CD4-positive, alpha-beta T cell treated with Interleukin-4 for 4 hours (primary cell): ENCODE measurements at regions not wholly inside any gene's neighbourhood (a gene's known extent, or its start where the extent isn't known, plus 50 kb on each side); places are given as distances from the start of the nearest gene placed in this dataset.

Source experiments
- DNase-seq: peaks from one replicate; pipeline ENCODE4 v3.0.0-alpha.2; 2020

- DNase-seq, result no peak
Observed at GRCh38 chr15:58273104-58273503, 134.9 kb downstream of the AQP9 start.

GRCh38 chr15:58274885-58275284 lies 136.7 kb downstream of the AQP9 start:
- no peak for DNase-seq

GRCh38 chr15:58275785-58276184 lies 137.6 kb downstream of the AQP9 start:
- DNase-seq, result no peak

GRCh38 chr15:58276924-58277323 lies 138.7 kb downstream of the AQP9 start:
- no peak for DNase-seq

GRCh38 chr15:58277333-58277732 lies 139.2 kb downstream of the AQP9 start:
- DNase-seq, result no peak

GRCh38 chr15:58279106-58279505 lies 140.9 kb downstream of the AQP9 start:
- DNase-seq, result no peak

GRCh38 chr15:58279654-58280053 lies 141.5 kb downstream of the AQP9 start:
- DNase-seq, result no peak

GRCh38 chr15:58282060-58282708 lies 144.0 kb downstream of the AQP9 start:
- no peak for DNase-seq

GRCh38 chr15:58283302-58283701 lies 145.1 kb downstream of the AQP9 start:
- no peak for DNase-seq

GRCh38 chr15:58284293-58284692 lies 146.1 kb downstream of the AQP9 start:
- DNase-seq, result no peak

GRCh38 chr15:58285212-58285920 lies 146.4 kb upstream of the LIPC start:
- DNase-seq, result no peak

GRCh38 chr15:58285921-58286278 lies 145.9 kb upstream of the LIPC start:
- no peak for DNase-seq

GRCh38 chr15:58286523-58286922 lies 145.3 kb upstream of the LIPC start:
- DNase-seq, result no peak

GRCh38 chr15:58287891-58288290 lies 143.9 kb upstream of the LIPC start:
- DNase-seq, result no peak

GRCh38 chr15:58288592-58288991 lies 143.2 kb upstream of the LIPC start:
- DNase-seq, result no peak

GRCh38 chr15:58291848-58292247 lies 139.9 kb upstream of the LIPC start:
- DNase-seq, result no peak

GRCh38 chr15:58292751-58293175 lies 139.0 kb upstream of the LIPC start:
- no peak for DNase-seq

GRCh38 chr15:58293622-58294550 lies 137.9 kb upstream of the LIPC start:
- no peak for DNase-seq

GRCh38 chr15:58294681-58295254 lies 137.0 kb upstream of the LIPC start:
- no peak for DNase-seq

GRCh38 chr15:58295637-58296215 lies 136.1 kb upstream of the LIPC start:
- no peak for DNase-seq

GRCh38 chr15:58296276-58296675 lies 135.5 kb upstream of the LIPC start:
- DNase-seq, result no peak

GRCh38 chr15:58297639-58298038 lies 134.2 kb upstream of the LIPC start:
- DNase-seq, result no peak
